Neural cell (in vitro differentiated cells): ENCODE measurements at regions not wholly inside any gene's neighbourhood (a gene's known extent, or its start where the extent isn't known, plus 50 kb on each side); places are given as distances from the start of the nearest gene placed in this dataset.

Source experiments
- H2AFZ ChIP-seq: fragments of 200-600, 300-800 bp; sonication (generic), shearing (Covaris generic); 2 replicates; pipeline ENCODE4 v1.6.0; 2014; ENCODE audit warnings: low read depth, mild to moderate bottlenecking, antibody characterized with exemption, low read length, moderate library complexity
- H3F3A ChIP-seq: fragments of 200-600 bp; shearing (Covaris generic); 2 replicates; pipeline ENCODE4 v1.6.1; 2016; ENCODE audit warnings: mild to moderate bottlenecking, moderate library complexity, mixed read lengths, antibody characterized with exemption, low read length; ENCODE audit not compliant: insufficient read depth, poor library complexity, severe bottlenecking
- H3K27ac ChIP-seq: fragments of 200-600, 300-800 bp; sonication (generic), shearing (Covaris generic); 2 replicates; pipeline ENCODE4 v1.5.1; 2014; ENCODE audit warnings: mild to moderate bottlenecking, low read length, moderate library complexity
- H3K27me3 ChIP-seq: fragments of 300-800, 200-600 bp; sonication (generic), shearing (Covaris generic); 2 replicates; pipeline ENCODE4 v1.6.0; 2014; ENCODE audit warnings: mild to moderate bottlenecking, low read depth, low read length, moderate library complexity; ENCODE audit not compliant: insufficient read depth
- H3K36me3 ChIP-seq: fragments of 300-800, 200-600 bp; sonication (generic), shearing (Covaris generic); 2 replicates; pipeline ENCODE4 v1.5.1; 2014; ENCODE audit warnings: mild to moderate bottlenecking, antibody characterized with exemption, low read length, moderate library complexity; ENCODE audit not compliant: insufficient read depth
- H3K4me2 ChIP-seq: fragments of 300-800, 200-600 bp; sonication (generic), shearing (Covaris generic); 2 replicates; pipeline ENCODE4 v1.6.0; 2014; ENCODE audit warnings: mild to moderate bottlenecking, low read length
- H3K4me3 ChIP-seq: fragments of 300-800, 200-600 bp; sonication (generic), shearing (Covaris generic); 2 replicates; pipeline ENCODE4 v1.5.1; 2014; ENCODE audit warnings: mild to moderate bottlenecking, low read length, moderate library complexity
- H3K79me2 ChIP-seq: fragments of 200-600 bp; shearing (Covaris generic); replicated peaks from 2 replicates; pipeline ENCODE4 v1.6.0; 2014; ENCODE audit warnings: mild to moderate bottlenecking, low read length, moderate library complexity; ENCODE audit not compliant: insufficient read depth
- H3K9ac ChIP-seq: fragments of 300-800, 200-600 bp; sonication (generic), shearing (Covaris generic); 2 replicates; pipeline ENCODE4 v1.6.1; 2016; ENCODE audit warnings: mild to moderate bottlenecking, low read length, mixed read lengths
- H3K9me2 ChIP-seq: fragments of 200-600 bp; shearing (Covaris generic); 2 replicates; pipeline ENCODE4 v1.6.1; 2016; ENCODE audit warnings: mild to moderate bottlenecking, low read length, mixed read lengths; ENCODE audit not compliant: insufficient read depth
- H3K9me3 ChIP-seq: fragments of 200-600, 300-800 bp; sonication (generic), shearing (Covaris generic); 2 replicates; pipeline ENCODE4 v1.6.1; 2016; ENCODE audit warnings: mild to moderate bottlenecking, mixed run types, low read length, moderate library complexity, mixed read lengths
- H4K20me1 ChIP-seq: fragments of 200-600 bp; shearing (Covaris generic); 2 replicates; pipeline ENCODE4 v1.6.1; 2016; ENCODE audit warnings: mild to moderate bottlenecking, mixed run types; ENCODE audit not compliant: insufficient read depth
- EP300 ChIP-seq: fragments of 450-650 bp; conservative IDR thresholded peaks from 2 replicates; pipeline ENCODE4 v1.6.1; 2014; ENCODE audit warnings: antibody characterized with exemption, mild to moderate bottlenecking, moderate library complexity; ENCODE audit not compliant: poor library complexity, severe bottlenecking
- EZH2 ChIP-seq: fragments of 200-600, 300-800 bp; shearing (Covaris generic), sonication (generic); IDR thresholded peaks from 2 replicates; pipeline ENCODE4 v1.6.1; 2014; ENCODE audit warnings: antibody characterized with exemption, low read length, borderline replicate concordance, mild to moderate bottlenecking; ENCODE audit not compliant: insufficient read depth, poor library complexity, severe bottlenecking
- MXI1 ChIP-seq: fragments of 450-650 bp; conservative IDR thresholded peaks from 2 replicates; pipeline ENCODE4 v1.6.1; 2014; ENCODE audit warnings: antibody characterized with exemption, mild to moderate bottlenecking; ENCODE audit not compliant: poor library complexity, severe bottlenecking
- POLR2AphosphoS5 ChIP-seq: IDR thresholded peaks from 2 replicates; pipeline ENCODE4 v1.6.1; 2012
- RAD21 ChIP-seq: fragments of 450-650 bp; conservative IDR thresholded peaks from 2 replicates; pipeline ENCODE4 v1.6.1; 2014; ENCODE audit warnings: antibody characterized with exemption, mild to moderate bottlenecking, moderate library complexity
- REST ChIP-seq: IDR thresholded peaks from 2 replicates; pipeline ENCODE4 v1.6.1; 2012; ENCODE audit warnings: borderline replicate concordance
- SMC3 ChIP-seq: fragments of 450-650 bp; conservative IDR thresholded peaks from 2 replicates; pipeline ENCODE4 v1.6.1; 2014; ENCODE audit warnings: antibody characterized with exemption, mild to moderate bottlenecking, moderate library complexity; ENCODE audit not compliant: poor library complexity
- TAF1 ChIP-seq: IDR thresholded peaks from 2 replicates; pipeline ENCODE4 v1.6.1; 2012; ENCODE audit warnings: low read depth
- TF ChIP-seq, protein P1 (sequence below): fragments of 450-650 bp; IDR thresholded peaks from 2 replicates; pipeline ENCODE4 v1.5.1; 2014; ENCODE audit warnings: antibody characterized with exemption, mild to moderate bottlenecking, moderate library complexity; ENCODE audit not compliant: poor library complexity, severe bottlenecking

DNA sequence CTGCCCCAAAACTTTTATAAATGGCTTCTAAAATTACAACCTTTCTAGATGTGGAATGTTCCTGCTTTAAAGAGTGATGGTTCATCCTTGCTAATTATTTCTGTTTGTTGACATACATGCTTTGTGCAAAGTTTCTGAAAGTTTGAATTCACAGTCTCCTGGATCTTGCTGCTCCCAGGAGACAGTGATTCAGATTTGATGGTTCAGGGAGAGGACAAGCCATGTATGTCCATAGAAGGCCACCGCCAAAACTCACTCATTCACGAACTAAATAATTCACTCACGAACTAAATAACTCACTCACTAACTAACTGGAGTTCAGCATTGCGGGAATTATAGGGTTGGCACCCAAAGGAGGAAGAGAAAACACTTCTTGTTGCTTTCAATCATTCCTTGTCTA is 416.5 kb upstream of the ZEB2 start:
- H3F3A ChIP-seq, result no peaks in the 10 kb centered on the region
- no peaks in the 10 kb centered on the region for H3K79me2 ChIP-seq
- no peaks in the 10 kb centered on the region for H3K27me3 ChIP-seq
- H3K4me3 ChIP-seq, result no peak overlapping the region
- H2AFZ ChIP-seq, result no peak overlapping the region
- no peaks in the 10 kb centered on the region for H3K36me3 ChIP-seq
- H4K20me1 ChIP-seq, result no peaks in the 10 kb centered on the region
- TF ChIP-seq POLR2AphosphoS5, result no peak
- no peak for TF ChIP-seq TAF1
- no peak for TF ChIP-seq EZH2
- TF ChIP-seq, protein P1, sequence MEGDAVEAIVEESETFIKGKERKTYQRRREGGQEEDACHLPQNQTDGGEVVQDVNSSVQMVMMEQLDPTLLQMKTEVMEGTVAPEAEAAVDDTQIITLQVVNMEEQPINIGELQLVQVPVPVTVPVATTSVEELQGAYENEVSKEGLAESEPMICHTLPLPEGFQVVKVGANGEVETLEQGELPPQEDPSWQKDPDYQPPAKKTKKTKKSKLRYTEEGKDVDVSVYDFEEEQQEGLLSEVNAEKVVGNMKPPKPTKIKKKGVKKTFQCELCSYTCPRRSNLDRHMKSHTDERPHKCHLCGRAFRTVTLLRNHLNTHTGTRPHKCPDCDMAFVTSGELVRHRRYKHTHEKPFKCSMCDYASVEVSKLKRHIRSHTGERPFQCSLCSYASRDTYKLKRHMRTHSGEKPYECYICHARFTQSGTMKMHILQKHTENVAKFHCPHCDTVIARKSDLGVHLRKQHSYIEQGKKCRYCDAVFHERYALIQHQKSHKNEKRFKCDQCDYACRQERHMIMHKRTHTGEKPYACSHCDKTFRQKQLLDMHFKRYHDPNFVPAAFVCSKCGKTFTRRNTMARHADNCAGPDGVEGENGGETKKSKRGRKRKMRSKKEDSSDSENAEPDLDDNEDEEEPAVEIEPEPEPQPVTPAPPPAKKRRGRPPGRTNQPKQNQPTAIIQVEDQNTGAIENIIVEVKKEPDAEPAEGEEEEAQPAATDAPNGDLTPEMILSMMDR, result no peak
- no peak for TF ChIP-seq SMC3
- no peak for TF ChIP-seq RAD21
- TF ChIP-seq MXI1, result no peak
- TF ChIP-seq REST, result no peak
- TF ChIP-seq EP300, result no peak
- no peak overlapping the region for H3K9ac ChIP-seq
- no peaks in the 10 kb centered on the region for H3K9me3 ChIP-seq
- no peaks in the 10 kb centered on the region for H3K9me2 ChIP-seq
- H3K27ac ChIP-seq, result no peak overlapping the region
- no peak overlapping the region for H3K4me2 ChIP-seq

DNA sequence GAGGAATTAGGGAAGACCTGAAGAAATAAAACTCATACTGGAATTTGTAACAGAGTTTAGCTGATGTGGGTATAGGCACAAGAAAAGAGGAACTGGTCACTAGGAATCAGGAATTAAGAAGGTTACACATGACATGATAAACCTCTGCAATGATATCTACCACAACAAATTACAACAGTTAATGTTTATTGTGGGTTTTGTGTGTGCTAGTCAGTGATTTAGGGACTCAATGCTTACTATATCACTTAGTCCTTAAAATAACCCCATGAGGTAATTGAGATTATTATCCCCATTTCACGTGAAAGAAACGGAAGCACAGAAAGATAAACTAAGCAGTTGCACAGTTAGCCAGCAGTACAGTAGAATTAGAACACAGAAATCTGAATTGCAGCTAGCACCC is 415.8 kb upstream of the ZEB2 start:
- Histone ChIP-seq H2AFZ (no peak overlapping the region), H4K20me1 (no peaks in the 10 kb centered on the region)

More for the DNA sequence above, 415.8 kb upstream of the ZEB2 start:
- TF ChIP-seq POLR2AphosphoS5, result no peak
- no peak for TF ChIP-seq SMC3
- TF ChIP-seq MXI1, result no peak
- TF ChIP-seq EZH2, result no peak
- TF ChIP-seq REST, result no peak
- TF ChIP-seq, protein P1, result no peak
- TF ChIP-seq TAF1, result no peak
- TF ChIP-seq RAD21, result no peak
- no peak for TF ChIP-seq EP300
- no peak overlapping the region for H3K4me2 ChIP-seq
- no peak overlapping the region for H3K4me3 ChIP-seq
- no peaks in the 10 kb centered on the region for H3K9me3 ChIP-seq
- H3K9me2 ChIP-seq, result no peaks in the 10 kb centered on the region
- no peaks in the 10 kb centered on the region for H3K79me2 ChIP-seq
- H3K27ac ChIP-seq, result no peak overlapping the region
- no peaks in the 10 kb centered on the region for H3K27me3 ChIP-seq
- no peaks in the 10 kb centered on the region for H3K36me3 ChIP-seq
- no peak overlapping the region for H3K9ac ChIP-seq
- no peaks in the 10 kb centered on the region for H3F3A ChIP-seq
